HEK293 (cell line): ENCODE measurements at regions not wholly inside any gene's neighbourhood (a gene's known extent, or its start where the extent isn't known, plus 50 kb on each side); places are given as distances from the start of the nearest gene placed in this dataset.

Experiments
- BCL11B ChIP-seq: fragments of 450-650 bp; formaldehyde crosslinking; IDR thresholded peaks from 2 replicates; pipeline ENCODE4 v1.5.1; 2016; ENCODE audit warnings: low read depth, missing biosample characterization, missing genetic modification characterization
- CTCF ChIP-seq: fragments of 450-650 bp; formaldehyde crosslinking; IDR thresholded peaks from 2 replicates; pipeline ENCODE4 v1.5.1; 2016; ENCODE audit warnings: missing biosample characterization, missing genetic modification characterization
- MEIS1 ChIP-seq: sonication (generic); formaldehyde crosslinking; IDR thresholded peaks from 2 replicates; pipeline ENCODE4 v1.8.1; 2022; ENCODE audit warnings: missing genetic modification reagents, mild to moderate bottlenecking, borderline replicate concordance
- PRDM1 ChIP-seq: fragments of 450-650 bp; formaldehyde crosslinking; IDR thresholded peaks from 2 replicates; pipeline ENCODE4; 2016; ENCODE audit warnings: missing biosample characterization, missing genetic modification characterization
- YY1 ChIP-seq: fragments of 450-650 bp; formaldehyde crosslinking; IDR thresholded peaks from 2 replicates; pipeline ENCODE4 v1.5.1; 2018; ENCODE audit warnings: missing biosample characterization, missing genetic modification characterization
- ZBTB21 ChIP-seq: fragments of 450-650 bp; formaldehyde crosslinking; IDR thresholded peaks from 2 replicates; pipeline ENCODE4 v1.5.1; 2017; ENCODE audit warnings: missing biosample characterization, missing genetic modification characterization
- ZBTB26 ChIP-seq: fragments of 450-650 bp; formaldehyde crosslinking; optimal IDR thresholded peaks from 2 replicates; pipeline ENCODE3; 2016; ENCODE audit warnings: missing biosample characterization, mild to moderate bottlenecking, missing genetic modification characterization
- ZNF23 ChIP-seq: fragments of 450-650 bp; formaldehyde crosslinking; IDR thresholded peaks from 2 replicates; pipeline ENCODE4 v1.5.1; 2016; ENCODE audit warnings: missing biosample characterization, missing genetic modification characterization, borderline replicate concordance
- ZNF600 ChIP-seq: fragments of 450-650 bp; formaldehyde crosslinking; IDR thresholded peaks from 2 replicates; pipeline ENCODE4 v1.5.1; 2016; ENCODE audit warnings: missing biosample characterization, missing genetic modification characterization
- ZNF658 ChIP-seq: fragments of 450-650 bp; formaldehyde crosslinking; IDR thresholded peaks from 2 replicates; pipeline ENCODE4; 2016; ENCODE audit warnings: missing biosample characterization, missing genetic modification characterization
- TF ChIP-seq, protein P1 (sequence below): fragments of 450-650 bp; formaldehyde crosslinking; IDR thresholded peaks from 2 replicates; pipeline ENCODE4 v1.5.1; 2017; ENCODE audit warnings: missing biosample characterization, missing genetic modification characterization

- TF ChIP-seq YY1 (tag by site-specific recombination) (no peak), CTCF (no peak), ZNF23 (tag by site-specific recombination) (no peak), ZBTB26 (no peak), ZNF658 (no peak), MEIS1 (CRISPR knock-in tag) (no peak), ZNF600 (tag by site-specific recombination) (no peak), BCL11B (tag by site-specific recombination) (no peak), ZBTB21 (tag by site-specific recombination) (no peak), PRDM1 (tag by site-specific recombination) (no peak)
- TF ChIP-seq, protein P1, sequence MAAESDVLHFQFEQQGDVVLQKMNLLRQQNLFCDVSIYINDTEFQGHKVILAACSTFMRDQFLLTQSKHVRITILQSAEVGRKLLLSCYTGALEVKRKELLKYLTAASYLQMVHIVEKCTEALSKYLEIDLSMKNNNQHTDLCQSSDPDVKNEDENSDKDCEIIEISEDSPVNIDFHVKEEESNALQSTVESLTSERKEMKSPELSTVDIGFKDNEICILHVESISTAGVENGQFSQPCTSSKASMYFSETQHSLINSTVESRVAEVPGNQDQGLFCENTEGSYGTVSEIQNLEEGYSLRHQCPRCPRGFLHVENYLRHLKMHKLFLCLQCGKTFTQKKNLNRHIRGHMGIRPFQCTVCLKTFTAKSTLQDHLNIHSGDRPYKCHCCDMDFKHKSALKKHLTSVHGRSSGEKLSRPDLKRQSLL (tag by site-specific recombination) = no peak
These were observed 274.3 kb downstream of the QKI start for GRCh38 chr6:163688739-163689362.
